HepG2 (cell line): ENCODE measurements at regions not wholly inside any gene's neighbourhood (a gene's known extent, or its start where the extent isn't known, plus 50 kb on each side); places are given as distances from the start of the nearest gene placed in this dataset.

Experiments
- CHCHD3 ChIP-seq: sonication (generic); formaldehyde crosslinking; IDR thresholded peaks from 2 replicates; pipeline ENCODE4 v1.8.0; 2022; ENCODE audit warnings: mild to moderate bottlenecking, missing genetic modification reagents, moderate library complexity
- CTCF ChIP-seq: sonication (generic); formaldehyde crosslinking; IDR thresholded peaks from 2 replicates; pipeline ENCODE4 v1.5.0; 2020; ENCODE audit warnings: mild to moderate bottlenecking, missing genetic modification reagents, moderate library complexity
- FOXJ3 ChIP-seq: sonication (generic); formaldehyde crosslinking; IDR thresholded peaks from 2 replicates; pipeline ENCODE4 v1.4.0; 2020; ENCODE audit warnings: missing genetic modification reagents, mild to moderate bottlenecking, borderline replicate concordance
- NFKBIZ ChIP-seq: IDR thresholded peaks from 2 replicates; pipeline ENCODE4 v1.6.1; 2018; ENCODE audit warnings: missing genetic modification reagents, missing compliant biosample characterization
- RFXAP ChIP-seq: sonication (generic); formaldehyde crosslinking; IDR thresholded peaks from 2 replicates; pipeline ENCODE4 v1.4.0; 2020; ENCODE audit warnings: missing genetic modification reagents, borderline replicate concordance
- SAFB2 ChIP-seq: sonication (generic); formaldehyde crosslinking; IDR thresholded peaks from 2 replicates; pipeline ENCODE4 v1.5.1; 2020; ENCODE audit warnings: missing genetic modification reagents, low read depth, mild to moderate bottlenecking, borderline replicate concordance
- TCF12 ChIP-seq, 2 experiments: fragments of 450-650 bp in 1 of 2; sonication (generic) in 1 of 2; formaldehyde crosslinking in 1 of 2; IDR thresholded peaks; 2 replicates each; pipeline versions ENCODE4 v1.6.1 to v1.8.0; 2017 to 2022; ENCODE audit warnings: antibody characterized with exemption in 1 of 2, mild to moderate bottlenecking in 1 of 2, missing genetic modification reagents in 1 of 2, moderate library complexity in 1 of 2
- ZKSCAN1 ChIP-seq: fragments of 150-350 bp; IDR thresholded peaks from 2 replicates; pipeline ENCODE4 v1.6.1; 2014; ENCODE audit warnings: low read length

- TF ChIP-seq SAFB2 (CRISPR knock-in tag) (no peak), ZKSCAN1 (no peak), TCF12 (IDR thresholded peaks at IDR 0.05) (no peak), TCF12 (CRISPR knock-in tag; IDR thresholded peaks at IDR 0.05) (no peak), NFKBIZ (CRISPR knock-in tag) (no peak), FOXJ3 (CRISPR knock-in tag) (no peak), CHCHD3 (CRISPR knock-in tag) (no peak), RFXAP (CRISPR knock-in tag) (no peak), CTCF (CRISPR knock-in tag) (no peak)
Observed at GRCh38 chr6:156700440-156701057, 76.6 kb upstream of the ARID1B start.
